ENCODE measurements at regions not wholly inside any gene's neighbourhood (a gene's known extent, or its start where the extent isn't known, plus 50 kb on each side); places are given as distances from the start of the nearest gene placed in this dataset.

DNA sequence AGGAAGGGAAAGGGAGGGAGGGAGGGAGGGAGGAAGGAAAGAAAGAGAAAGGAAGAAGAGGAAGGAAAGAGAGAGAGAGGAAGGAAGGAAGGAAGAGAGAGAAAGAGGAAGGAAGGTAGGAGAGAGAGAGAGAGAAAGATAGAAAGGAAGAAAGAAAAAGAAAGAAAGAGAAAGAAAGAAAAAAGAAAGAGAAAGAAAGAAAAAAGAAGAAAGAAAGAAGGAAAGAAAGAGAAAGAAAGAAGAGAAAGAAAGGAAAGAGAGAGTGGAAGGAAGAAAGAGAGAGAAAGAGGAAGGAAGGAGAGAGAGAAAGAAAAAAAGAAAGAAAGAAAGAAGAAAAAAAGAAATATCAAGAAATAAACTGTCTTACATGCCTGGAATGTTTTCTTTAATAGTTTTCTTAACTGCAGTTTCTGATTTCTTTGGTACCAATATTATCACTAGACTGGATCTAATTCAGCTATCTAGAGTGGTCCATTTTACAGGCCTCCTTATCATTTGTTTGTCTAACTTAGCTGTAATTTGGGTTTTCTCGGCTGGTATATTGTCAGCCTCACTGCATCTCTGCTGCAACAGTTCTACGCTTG is 59.6 kb upstream of the MBOAT2 start:
- TF ChIP-seq, protein P1, sequence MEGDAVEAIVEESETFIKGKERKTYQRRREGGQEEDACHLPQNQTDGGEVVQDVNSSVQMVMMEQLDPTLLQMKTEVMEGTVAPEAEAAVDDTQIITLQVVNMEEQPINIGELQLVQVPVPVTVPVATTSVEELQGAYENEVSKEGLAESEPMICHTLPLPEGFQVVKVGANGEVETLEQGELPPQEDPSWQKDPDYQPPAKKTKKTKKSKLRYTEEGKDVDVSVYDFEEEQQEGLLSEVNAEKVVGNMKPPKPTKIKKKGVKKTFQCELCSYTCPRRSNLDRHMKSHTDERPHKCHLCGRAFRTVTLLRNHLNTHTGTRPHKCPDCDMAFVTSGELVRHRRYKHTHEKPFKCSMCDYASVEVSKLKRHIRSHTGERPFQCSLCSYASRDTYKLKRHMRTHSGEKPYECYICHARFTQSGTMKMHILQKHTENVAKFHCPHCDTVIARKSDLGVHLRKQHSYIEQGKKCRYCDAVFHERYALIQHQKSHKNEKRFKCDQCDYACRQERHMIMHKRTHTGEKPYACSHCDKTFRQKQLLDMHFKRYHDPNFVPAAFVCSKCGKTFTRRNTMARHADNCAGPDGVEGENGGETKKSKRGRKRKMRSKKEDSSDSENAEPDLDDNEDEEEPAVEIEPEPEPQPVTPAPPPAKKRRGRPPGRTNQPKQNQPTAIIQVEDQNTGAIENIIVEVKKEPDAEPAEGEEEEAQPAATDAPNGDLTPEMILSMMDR (IDR thresholded peaks at IDR 0.05) = no peak
- no peak for TF ChIP-seq POLR2AphosphoS5 (IDR thresholded peaks at IDR 0.05; ENCODE audit: low read depth, low read length)
- no peak for TF ChIP-seq TCF7L2 (IDR thresholded peaks at IDR 0.05; ENCODE audit: low read depth, low read length)
- TF ChIP-seq, protein P2, sequence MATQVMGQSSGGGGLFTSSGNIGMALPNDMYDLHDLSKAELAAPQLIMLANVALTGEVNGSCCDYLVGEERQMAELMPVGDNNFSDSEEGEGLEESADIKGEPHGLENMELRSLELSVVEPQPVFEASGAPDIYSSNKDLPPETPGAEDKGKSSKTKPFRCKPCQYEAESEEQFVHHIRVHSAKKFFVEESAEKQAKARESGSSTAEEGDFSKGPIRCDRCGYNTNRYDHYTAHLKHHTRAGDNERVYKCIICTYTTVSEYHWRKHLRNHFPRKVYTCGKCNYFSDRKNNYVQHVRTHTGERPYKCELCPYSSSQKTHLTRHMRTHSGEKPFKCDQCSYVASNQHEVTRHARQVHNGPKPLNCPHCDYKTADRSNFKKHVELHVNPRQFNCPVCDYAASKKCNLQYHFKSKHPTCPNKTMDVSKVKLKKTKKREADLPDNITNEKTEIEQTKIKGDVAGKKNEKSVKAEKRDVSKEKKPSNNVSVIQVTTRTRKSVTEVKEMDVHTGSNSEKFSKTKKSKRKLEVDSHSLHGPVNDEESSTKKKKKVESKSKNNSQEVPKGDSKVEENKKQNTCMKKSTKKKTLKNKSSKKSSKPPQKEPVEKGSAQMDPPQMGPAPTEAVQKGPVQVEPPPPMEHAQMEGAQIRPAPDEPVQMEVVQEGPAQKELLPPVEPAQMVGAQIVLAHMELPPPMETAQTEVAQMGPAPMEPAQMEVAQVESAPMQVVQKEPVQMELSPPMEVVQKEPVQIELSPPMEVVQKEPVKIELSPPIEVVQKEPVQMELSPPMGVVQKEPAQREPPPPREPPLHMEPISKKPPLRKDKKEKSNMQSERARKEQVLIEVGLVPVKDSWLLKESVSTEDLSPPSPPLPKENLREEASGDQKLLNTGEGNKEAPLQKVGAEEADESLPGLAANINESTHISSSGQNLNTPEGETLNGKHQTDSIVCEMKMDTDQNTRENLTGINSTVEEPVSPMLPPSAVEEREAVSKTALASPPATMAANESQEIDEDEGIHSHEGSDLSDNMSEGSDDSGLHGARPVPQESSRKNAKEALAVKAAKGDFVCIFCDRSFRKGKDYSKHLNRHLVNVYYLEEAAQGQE (IDR thresholded peaks at IDR 0.05; ENCODE audit: insufficient read depth in 1 of 2, low read depth in 2 of 2, low read length in 1 of 2) = no peak
- no peak for TF ChIP-seq SIN3A (IDR thresholded peaks at IDR 0.05; ENCODE audit: borderline replicate concordance, insufficient read depth, low read depth, low read length)
